Caki2 (cell line): ENCODE measurements at regions not wholly inside any gene's neighbourhood (a gene's known extent, or its start where the extent isn't known, plus 50 kb on each side); places are given as distances from the start of the nearest gene placed in this dataset.

Experiments used
- DNase-seq: peaks from one replicate; pipeline ENCODE4 v3.0.0-alpha.2; 2015; ENCODE audit warnings: low read depth
- in situ Hi-C: cut with HindIII; loops from 2 replicates; pipeline ENCODE4 v1.10.0; 2016; ENCODE audit warnings: low sequenced_read_pairs, low pct_unique_long_range_greater_than_20kb, mixed read lengths

- in situ Hi-C loops, result no loop called here
- DNase-seq, result no peak
Measured at GRCh38 chr2:14354231-14354630, 278.3 kb upstream of the LRATD1 start.

DNA sequence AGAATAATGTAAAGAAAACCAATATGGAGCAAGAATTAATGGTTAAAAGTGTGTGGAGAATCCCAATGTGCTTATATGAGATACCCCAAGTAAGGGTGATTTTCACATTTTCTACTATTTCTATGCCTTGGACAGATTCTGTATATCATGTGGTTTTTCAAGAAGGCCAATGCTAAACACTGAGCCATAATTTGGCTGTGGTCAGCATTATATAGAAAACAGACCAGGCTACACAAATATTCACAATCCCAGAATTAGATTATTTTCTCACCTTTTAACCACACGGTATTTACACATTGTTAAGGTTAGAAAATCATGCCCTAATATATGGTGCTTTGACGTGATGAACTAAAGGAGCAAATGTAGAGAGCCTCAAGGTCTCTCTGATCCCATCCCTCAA is 277.4 kb upstream of the LRATD1 start:
- in situ Hi-C loops, result no loop called here
- no peak for DNase-seq

DNA sequence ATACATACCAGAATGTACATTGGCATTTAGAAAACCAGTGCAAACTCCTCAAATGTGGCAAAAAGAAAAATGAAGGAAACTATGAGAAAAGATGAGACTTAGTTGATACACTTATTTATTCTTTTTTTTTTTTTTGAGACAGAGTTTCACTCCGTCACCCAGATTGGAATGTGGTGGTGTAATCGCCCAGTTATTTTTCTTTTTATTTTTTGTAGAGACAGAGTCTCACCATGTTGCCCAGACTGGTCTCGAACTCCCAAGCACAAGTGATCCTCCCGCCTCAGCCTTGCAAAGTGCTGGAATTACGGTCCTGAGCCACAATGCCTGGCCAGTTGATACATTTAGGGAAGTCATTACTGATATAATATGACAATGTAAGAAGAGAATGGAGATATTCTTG is 274.2 kb upstream of the LRATD1 start:
- no peak for DNase-seq
- in situ Hi-C loops, result no loop called here

GRCh38 chr2:14358774-14359173 is 273.7 kb upstream of the LRATD1 start:
- DNase-seq, result no peak
- in situ Hi-C loops, result no loop called here

DNA sequence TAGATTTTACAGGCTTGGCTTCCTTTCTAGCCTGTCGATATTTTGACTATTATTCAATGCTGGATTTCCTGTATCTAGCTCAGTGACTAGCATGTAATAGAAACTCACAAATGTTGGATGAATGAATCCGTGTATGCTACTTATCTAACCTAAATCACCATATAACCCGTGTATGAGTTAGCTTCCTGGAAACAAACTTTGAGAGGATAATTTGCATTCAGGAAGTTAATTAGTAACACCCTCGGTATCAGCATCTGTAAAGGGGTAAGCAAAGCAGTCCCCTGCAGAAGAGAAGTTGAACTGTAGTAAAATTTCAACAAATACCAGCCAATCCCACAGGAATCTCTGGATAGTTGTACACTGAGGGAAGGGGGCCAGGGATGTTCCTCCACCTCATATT is 269.4 kb upstream of the LRATD1 start:
- DNase-seq, result no peak
- in situ Hi-C loops, result no loop called here

DNA sequence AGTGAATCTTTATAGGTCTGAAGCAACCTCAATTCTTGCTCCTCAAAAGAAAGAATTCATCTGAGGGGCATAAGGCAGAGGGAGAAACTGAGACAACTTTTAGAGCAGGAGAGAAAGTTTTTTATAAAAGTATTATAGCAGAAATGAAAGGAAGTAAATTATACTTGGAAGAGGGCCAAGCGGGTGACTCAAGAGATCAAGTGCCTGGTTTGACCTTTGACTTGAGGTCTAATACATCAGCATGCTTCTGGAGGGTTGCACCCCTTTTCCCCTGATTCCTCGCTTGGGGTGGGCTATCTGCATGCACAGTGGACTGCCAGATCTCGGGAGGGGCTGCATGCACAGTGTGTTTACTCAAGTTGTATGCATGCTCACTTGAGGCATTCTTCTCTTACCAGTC is 268.5 kb upstream of the LRATD1 start:
- DNase-seq, result no peak
- in situ Hi-C loops, result no loop called here

- no peak for DNase-seq
- in situ Hi-C loops, result no loop called here
Measured at GRCh38 chr2:14364471-14364870, 268.0 kb upstream of the LRATD1 start.

- in situ Hi-C loops, result no loop called here
- DNase-seq, result no peak
Measured at GRCh38 chr2:14385043-14385442, 247.5 kb upstream of the LRATD1 start.

GRCh38 chr2:14387332-14387731 is 245.2 kb upstream of the LRATD1 start:
- in situ Hi-C loops, result no loop called here
- no peak for DNase-seq

DNA sequence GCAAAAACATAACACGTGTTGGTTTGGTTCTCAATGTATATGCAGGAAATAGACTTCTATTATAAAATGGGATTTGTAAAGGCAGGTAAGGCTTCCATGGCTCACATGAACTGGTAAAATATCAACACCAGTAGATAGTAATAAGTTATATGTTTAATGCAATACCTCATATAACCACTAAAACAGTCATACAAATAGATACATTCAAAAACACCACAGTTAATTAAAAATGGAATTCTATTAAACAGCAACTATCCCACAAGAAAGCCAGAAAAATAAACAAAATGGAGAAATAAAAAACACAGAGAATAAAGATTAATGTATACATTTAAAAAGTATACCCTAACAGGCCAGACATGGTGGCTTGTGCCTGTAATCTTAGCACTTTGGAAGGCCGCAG is 243.8 kb upstream of the LRATD1 start:
- in situ Hi-C loops, result no loop called here

DNA sequence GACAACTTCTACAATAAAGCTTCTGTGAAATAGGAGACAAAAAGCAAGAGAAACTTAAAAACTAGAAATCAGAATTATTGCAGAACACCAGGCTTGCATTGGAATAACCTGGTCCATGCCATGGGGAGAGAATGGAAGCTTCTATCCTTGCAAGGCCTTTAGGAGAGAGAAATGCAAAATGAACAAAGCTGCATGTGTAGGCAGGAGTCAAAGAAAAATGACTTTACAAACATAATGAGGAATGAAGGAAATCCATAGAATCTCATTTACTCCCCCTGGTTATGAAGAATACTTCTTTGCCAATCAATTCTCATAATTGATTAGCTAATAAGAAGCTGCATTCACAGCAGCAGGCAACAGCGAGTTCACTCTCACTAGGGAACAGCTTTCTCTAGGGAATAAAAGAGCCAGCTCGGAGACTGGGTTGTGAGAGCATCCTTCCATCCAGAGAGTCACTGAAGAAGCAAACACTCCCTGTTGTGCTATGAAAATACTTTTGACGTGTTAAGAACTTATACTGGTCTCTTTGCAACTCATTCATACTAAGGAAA is 235.9 kb upstream of the LRATD1 start:
- DNase-seq, result no peak
- in situ Hi-C loops, result no loop called here

More for the DNA sequence above, 243.8 kb upstream of the LRATD1 start:
- no peak for DNase-seq

- DNase-seq, result no peak
- in situ Hi-C loops, result no loop called here
Measured at GRCh38 chr2:14398641-14399040, 233.9 kb upstream of the LRATD1 start.

GRCh38 chr2:14401873-14402272 is 230.6 kb upstream of the LRATD1 start:
- DNase-seq, result peak; percentile 4
- in situ Hi-C loops, result no loop called here

GRCh38 chr2:14408695-14409094 is 223.8 kb upstream of the LRATD1 start:
- in situ Hi-C loops, result no loop called here
- DNase-seq, result no peak

GRCh38 chr2:14417551-14417950 is 215.0 kb upstream of the LRATD1 start:
- no peak for DNase-seq
- in situ Hi-C loops, result no loop called here

DNA sequence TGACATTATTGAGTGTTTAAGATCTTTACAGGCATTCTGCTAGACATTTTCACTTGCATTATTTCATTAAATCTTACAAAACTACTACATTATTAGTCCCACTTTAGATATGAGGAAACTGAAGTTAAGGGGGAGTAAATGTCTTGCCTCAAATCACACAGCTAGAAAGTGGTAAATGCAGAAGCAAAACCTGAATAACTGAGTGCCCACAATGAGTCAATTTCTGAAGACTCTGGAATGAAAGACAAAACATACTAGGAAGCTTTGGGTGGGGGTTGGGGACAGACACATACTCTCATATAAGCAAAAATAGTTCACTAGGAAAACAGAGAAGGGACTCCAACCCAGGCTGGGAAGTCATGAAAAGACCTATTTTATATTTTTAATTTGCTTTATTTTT is 214.4 kb upstream of the LRATD1 start:
- in situ Hi-C loops, result no loop called here

DNA sequence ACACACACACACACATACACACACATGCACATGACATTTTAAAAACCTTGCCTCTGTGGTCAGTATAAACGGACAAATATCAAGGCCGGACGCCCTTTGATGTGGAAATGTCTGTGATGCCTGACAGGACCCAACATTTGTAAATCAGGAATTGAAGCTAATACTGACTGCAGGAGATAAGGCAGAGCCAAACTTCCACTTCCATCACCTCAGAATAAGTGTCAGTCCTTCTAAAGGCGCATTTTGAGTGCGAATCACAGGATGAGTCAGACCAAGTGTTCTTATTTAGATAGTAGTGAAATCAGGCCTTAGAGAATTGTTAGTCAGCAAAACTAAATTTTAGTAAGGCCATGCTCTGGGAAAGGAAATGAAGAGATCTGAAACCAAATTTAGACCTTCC is 211.7 kb upstream of the LRATD1 start:
- DNase-seq, result no peak
- in situ Hi-C loops, result no loop called here

More for the DNA sequence above, 214.4 kb upstream of the LRATD1 start:
- DNase-seq, result no peak

DNA sequence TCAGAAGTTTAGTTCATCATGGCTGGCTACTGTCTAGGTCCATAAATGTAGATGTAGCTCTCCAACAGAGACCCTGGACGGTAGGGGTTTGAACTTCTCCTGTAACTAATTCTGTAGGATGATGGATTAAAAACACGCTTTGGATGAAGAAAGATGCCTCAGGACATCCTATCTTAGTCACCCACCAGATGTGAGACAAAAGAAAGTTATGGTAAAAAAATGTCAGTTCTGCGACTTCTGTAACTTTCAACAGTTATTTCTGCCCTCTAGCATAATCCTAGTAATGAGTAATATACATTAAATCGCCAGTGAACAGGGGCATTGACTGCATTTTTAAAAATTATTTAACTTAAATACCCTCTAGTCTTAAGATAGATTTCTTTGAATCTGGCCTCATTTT is 210.1 kb upstream of the LRATD1 start:
- in situ Hi-C loops, result no loop called here
- no peak for DNase-seq

GRCh38 chr2:14423145-14423906 is 209.2 kb upstream of the LRATD1 start:
- in situ Hi-C loops, result no loop called here
- DNase-seq, result no peak
